ENCODE measurements at regions not wholly inside any gene's neighbourhood (a gene's known extent, or its start where the extent isn't known, plus 50 kb on each side); places are given as distances from the start of the nearest gene placed in this dataset.
A peak's percentile ranks its signal among the peaks of the same experiment; 100 is the strongest.

GRCh38 chr5:96157841-96158291 is 196.2 kb upstream of the ELL2 start:
- DNase-seq = peak; percentile 36

- no peak for DNase-seq
Measured at GRCh38 chr5:96157077-96157780, 195.6 kb upstream of the ELL2 start.

GRCh38 chr5:96155147-96155546 is 193.5 kb upstream of the ELL2 start:
- DNase-seq = no peak

- DNase-seq = no peak
Measured at GRCh38 chr5:96151891-96152290, 190.2 kb upstream of the ELL2 start.

- no peak for DNase-seq
Measured at GRCh38 chr5:96150007-96150406, 188.4 kb upstream of the ELL2 start.

GRCh38 chr5:96149546-96149945 is 187.9 kb upstream of the ELL2 start:
- no peak for DNase-seq

GRCh38 chr5:96149021-96149420 is 187.4 kb upstream of the ELL2 start:
- DNase-seq = no peak

GRCh38 chr5:96148376-96148775 is 186.7 kb upstream of the ELL2 start:
- DNase-seq = no peak

GRCh38 chr5:96147866-96148265 is 186.2 kb upstream of the ELL2 start:
- DNase-seq = no peak

- peak; percentile 92 for DNase-seq
Measured at GRCh38 chr5:96146675-96147074, 185.0 kb upstream of the ELL2 start.

- no peak for DNase-seq
Measured at GRCh38 chr5:96144289-96144688, 182.6 kb upstream of the ELL2 start.

- peak; percentile 66 for DNase-seq
Measured at GRCh38 chr5:96143450-96143849, 181.8 kb upstream of the ELL2 start.

GRCh38 chr5:96142786-96143434 is 181.3 kb upstream of the ELL2 start:
- peak; percentile 76 for DNase-seq

GRCh38 chr5:96142184-96142781 is 180.6 kb upstream of the ELL2 start:
- DNase-seq = no peak

GRCh38 chr5:96141749-96142148 is 180.1 kb upstream of the ELL2 start:
- peak; percentile 15 for DNase-seq

- no peak for DNase-seq
Measured at GRCh38 chr5:96140496-96140895, 178.8 kb upstream of the ELL2 start.

GRCh38 chr5:96140084-96140483 is 178.4 kb upstream of the ELL2 start:
- no peak for DNase-seq

GRCh38 chr5:96134886-96135285 is 173.2 kb upstream of the ELL2 start:
- DNase-seq = no peak

- no peak for DNase-seq
Measured at GRCh38 chr5:96133341-96134079, 171.9 kb upstream of the ELL2 start.

- DNase-seq = no peak
Measured at GRCh38 chr5:96129276-96129675, 167.6 kb upstream of the ELL2 start.

- no peak for DNase-seq
Measured at GRCh38 chr5:96128204-96128864, 166.7 kb upstream of the ELL2 start.

- no peak for DNase-seq
Measured at GRCh38 chr5:96127538-96127937, 165.9 kb upstream of the ELL2 start.

Data from HCEC 1CT (cell line).